GM12878 (cell line): ENCODE measurements at regions not wholly inside any gene's neighbourhood (a gene's known extent, or its start where the extent isn't known, plus 50 kb on each side); places are given as distances from the start of the nearest gene placed in this dataset.

Experiments used
- ATAC-seq: fragments of 200-7000 bp; cut with Tn5 transposase; 3 replicates; pipeline ENCODE4 v1.9.1; 2020; ENCODE audit warnings: mild to moderate bottlenecking, moderate library complexity
- BruUV-seq: library from RNA; stranded (reverse); fragments of 400-500 nt; replicated peaks from 2 replicates; lab custom pipeline; 2021; lab: Mats Ljungman, UMichigan
- CTCF ChIA-PET: fragments of 300-600 bp; sonication (Branson Sonifier 250); formaldehyde crosslinking; extraction: SDS; loops from one replicate; lab custom pipeline; 2021; ENCODE audit warnings: inconsistent platforms; lab: Yijun Ruan, JAX
- POLR2A ChIA-PET: fragments of 350-600 bp; formaldehyde crosslinking; extraction: SDS; loops from one replicate; lab custom pipeline; 2021; ENCODE audit warnings: inconsistent platforms; lab: Charles Lee
- RAD21 ChIA-PET: fragments of 300-600 bp; sonication (Branson Sonifier 250); formaldehyde crosslinking; loops from one replicate; lab custom pipeline; 2023; ENCODE audit warnings: antibody characterized with exemption; ENCODE audit not compliant: unreplicated experiment; lab: Charles Lee
- SMC1A ChIA-PET: fragments of 300-600 bp; sonication (Branson Sonifier 250); formaldehyde crosslinking; loops from one replicate; lab custom pipeline; 2023; ENCODE audit not compliant: unreplicated experiment, uncharacterized antibody; lab: Charles Lee
- DNase-seq: peaks from one replicate; pipeline ENCODE4 v3.0.0-alpha.2; 2011; ENCODE audit warnings: low read depth, low spot score
- FAIRE-seq: peaks from 3 replicates; lab custom pipeline; 2011; peaks lifted over from hg19 to GRCh38; lab: Jason Lieb, UNC
- H2AFZ ChIP-seq: 2 replicates; pipeline ENCODE4 v1.6.0; 2011; ENCODE audit warnings: low read depth, low read length, control low read depth; ENCODE audit not compliant: control insufficient read depth
- H3K27ac ChIP-seq: 2 replicates; pipeline ENCODE4 v1.5.1; 2011; ENCODE audit warnings: control low read depth; ENCODE audit not compliant: control insufficient read depth, insufficient read depth
- H3K27me3 ChIP-seq, 2 experiments: replicated peaks in 1 of 2; 2 replicates each; pipeline versions ENCODE4 v1.6.0 to v1.6.1; 2011; ENCODE audit warnings: low read length in 1 of 2; ENCODE audit not compliant: control insufficient read depth in 2 of 2, insufficient read depth in 2 of 2
- H3K36me3 ChIP-seq, 2 experiments: 2 replicates each; pipeline ENCODE4 v1.5.1; 2011; ENCODE audit warnings: low read length in 1 of 2; ENCODE audit not compliant: control insufficient read depth in 2 of 2, insufficient read depth in 2 of 2
- H3K4me1 ChIP-seq: 2 replicates; pipeline ENCODE4 v1.6.1; 2011; ENCODE audit warnings: mild to moderate bottlenecking, low read length, moderate library complexity, mixed read lengths; ENCODE audit not compliant: control insufficient read depth, insufficient read depth
- H3K4me2 ChIP-seq: 2 replicates; pipeline ENCODE4 v1.6.0; 2011; ENCODE audit warnings: control low read depth; ENCODE audit not compliant: control insufficient read depth, insufficient read depth
- H3K4me3 ChIP-seq: fragments of 200-600 bp; sonication (generic); 2 replicates; pipeline ENCODE4 v1.5.1; 2016
- H3K79me2 ChIP-seq: 2 replicates; pipeline ENCODE4 v1.6.0; 2011; ENCODE audit warnings: low read length; ENCODE audit not compliant: control insufficient read depth, insufficient read depth
- H3K9ac ChIP-seq: 2 replicates; pipeline ENCODE4 v1.8.0; 2011; ENCODE audit warnings: low read length, control low read depth, mixed read lengths; ENCODE audit not compliant: control insufficient read depth, insufficient read depth
- H3K9me3 ChIP-seq: replicated peaks from 3 replicates; pipeline ENCODE4 v1.5.1; 2011; ENCODE audit warnings: mild to moderate bottlenecking, low read length; ENCODE audit not compliant: control insufficient read depth, insufficient read depth
- H4K20me1 ChIP-seq: 2 replicates; pipeline ENCODE4 v1.6.0; 2011; ENCODE audit not compliant: control insufficient read depth, insufficient read depth
- BHLHE40 ChIP-seq, 2 experiments: fragments of 450-650 bp in 1 of 2; IDR thresholded peaks; 2 replicates each; pipeline ENCODE4 v1.6.1; 2011 to 2017; ENCODE audit warnings: low read depth in 2 of 2, borderline replicate concordance in 1 of 2, improper control_type of control experiment in 1 of 2, low read length in 1 of 2, mild to moderate bottlenecking in 1 of 2
- CEBPB ChIP-seq, 2 experiments: fragments of 150-350 bp in 1 of 2; IDR thresholded peaks; 2 replicates each; pipeline ENCODE4 v1.6.1; 2012 to 2014; ENCODE audit warnings: low read depth in 2 of 2, low read length in 2 of 2, borderline replicate concordance in 1 of 2, inconsistent platforms in 1 of 2
- HCFC1 ChIP-seq: fragments of 150-350 bp; IDR thresholded peaks from 2 replicates; pipeline ENCODE4 v1.6.1; 2014; ENCODE audit warnings: low read length
- KAT2A ChIP-seq: conservative IDR thresholded peaks from 2 replicates; pipeline ENCODE4 v1.6.1; 2011; ENCODE audit warnings: low read depth, low read length; ENCODE audit not compliant: control insufficient read depth
- MYC ChIP-seq: IDR thresholded peaks from 2 replicates; pipeline ENCODE4 v1.6.1; 2011; ENCODE audit warnings: mild to moderate bottlenecking, low read length, moderate library complexity, inconsistent platforms; ENCODE audit not compliant: insufficient read depth, insufficient replicate concordance, insufficient read length, severe bottlenecking
- NFIC ChIP-seq: IDR thresholded peaks from 2 replicates; pipeline ENCODE4 v1.6.1; 2012; ENCODE audit warnings: low read depth, mild to moderate bottlenecking, inconsistent platforms, low read length, moderate library complexity
- NFXL1 ChIP-seq: fragments of 450-650 bp; IDR thresholded peaks from 2 replicates; pipeline ENCODE4 v1.6.1; 2017; ENCODE audit warnings: antibody characterized with exemption, mild to moderate bottlenecking, borderline replicate concordance
- POLR2AphosphoS2 ChIP-seq: IDR thresholded peaks from 2 replicates; pipeline ENCODE4 v1.6.1; 2011; ENCODE audit warnings: low read depth, mild to moderate bottlenecking, low read length, improper control_type of control experiment, moderate library complexity
- SPI1 ChIP-seq: IDR thresholded peaks from 2 replicates; pipeline ENCODE4 v1.6.1; 2011; ENCODE audit warnings: low read depth, mild to moderate bottlenecking, low read length, moderate library complexity, borderline replicate concordance; ENCODE audit not compliant: insufficient read depth
- SUZ12 ChIP-seq: fragments of 200-600 bp; sonication (generic); IDR thresholded peaks from one replicate; pipeline ENCODE4 v1.6.1; 2018; ENCODE audit warnings: antibody characterized with exemption, mild to moderate bottlenecking; ENCODE audit not compliant: unreplicated experiment
- WRNIP1 ChIP-seq: IDR thresholded peaks from 2 replicates; pipeline ENCODE4 v1.6.1; 2011; ENCODE audit warnings: low read depth, low read length, improper control_type of control experiment, borderline replicate concordance
- YBX1 ChIP-seq: fragments of 450-650 bp; IDR thresholded peaks from 2 replicates; pipeline ENCODE4 v1.6.1; 2016; ENCODE audit warnings: antibody characterized with exemption
- ZBTB11 ChIP-seq: fragments of 450-650 bp; formaldehyde crosslinking; IDR thresholded peaks from 2 replicates; pipeline ENCODE4 v1.5.0; 2022; ENCODE audit warnings: mild to moderate bottlenecking, missing genetic modification characterization
- ZNF217 ChIP-seq: fragments of 450-650 bp; IDR thresholded peaks from 2 replicates; pipeline ENCODE4 v1.6.1; 2017; ENCODE audit warnings: antibody characterized with exemption, mild to moderate bottlenecking
- ZNF592 ChIP-seq: fragments of 450-650 bp; IDR thresholded peaks from 2 replicates; pipeline ENCODE4 v1.6.1; 2017; ENCODE audit warnings: mild to moderate bottlenecking, moderate library complexity
- ZSCAN29 ChIP-seq: fragments of 450-650 bp; IDR thresholded peaks from 2 replicates; pipeline ENCODE4 v1.6.1; 2017; ENCODE audit warnings: mild to moderate bottlenecking, moderate library complexity
- WGBS: methylation state at CpG from one replicate; pipeline ENCODE4 v1.1.6; 2016; ENCODE audit warnings: low lambda C conversion rate; ENCODE audit not compliant: insufficient replicate concordance, insufficient coverage; ENCODE audit errors: missing lambda C conversion rate; 5-methylcytosine and 5-hydroxymethylcytosine counted together
- in situ Hi-C: fragments of 300-500 bp; cut with MboI; formaldehyde crosslinking; loops from 9 replicates; pipeline ENCODE4 v1.14.3; 2018; ENCODE audit warnings: mixed read lengths
- intact Hi-C: fragments of 100-400 bp; cut with micrococcal nuclease; formaldehyde crosslinking; loops from one replicate; pipeline ENCODE4 v1.14.2; 2022; ENCODE audit not compliant: unreplicated experiment

GRCh38 chr14:84247693-84248092, 1282.3 kb upstream of the FLRT2 start (continued):
- TF ChIP-seq ZNF217, result no peak

- Histone ChIP-seq H3K4me3 (no peak overlapping the region), H3K9ac (no peak overlapping the region), H3K4me1 (no peaks in the 10 kb centered on the region), H3K9me3 (no peaks in the 10 kb centered on the region), H2AFZ (no peak overlapping the region), H3K27me3 (no peaks in the 10 kb centered on the region), H3K79me2 (no peaks in the 10 kb centered on the region), H3K27ac (no peak overlapping the region), H4K20me1 (no peaks in the 10 kb centered on the region), H3K36me3 (no peaks in the 10 kb centered on the region), H3K4me2 (no peak overlapping the region)
- ChIA-PET POLR2A (no interaction called here), SMC1A (no interaction called here), RAD21 (no interaction called here), CTCF (no interaction called here)
- no TSS peak for BruUV-seq
- no peak for FAIRE-seq
- 0% methylated on average over 1 of the region's 1 CpG for WGBS
- intact Hi-C loops (no loop called here), in situ Hi-C loops (no loop called here)
- no peak for TF ChIP-seq SUZ12
- no peak for TF ChIP-seq HCFC1
- TF ChIP-seq WRNIP1, result no peak
- TF ChIP-seq ZSCAN29, result no peak
- TF ChIP-seq ZBTB11 (CRISPR knock-in tag), result no peak
- no peak for TF ChIP-seq YBX1
- TF ChIP-seq MYC, result no peak
- TF ChIP-seq ZNF592, result no peak
- TF ChIP-seq SPI1, result no peak
- no peak for TF ChIP-seq CEBPB (IDR thresholded peaks at IDR 0.05; ENCODE audit: borderline replicate concordance in 1 of 2, low read depth in 2 of 2, low read length in 2 of 2)
- no peak for TF ChIP-seq NFXL1
- no peak for TF ChIP-seq BHLHE40 (IDR thresholded peaks at IDR 0.05; ENCODE audit: borderline replicate concordance in 1 of 2, low read depth in 2 of 2, low read length in 1 of 2)
- no peak for TF ChIP-seq ZNF217
- no peak for TF ChIP-seq NFIC
- TF ChIP-seq KAT2A, result no peak
- TF ChIP-seq POLR2AphosphoS2, result no peak
- DNase-seq, result no peak
- ATAC-seq, result no peak
Measured at GRCh38 chr14:84250893-84251292, 1279.1 kb upstream of the FLRT2 start.
